H1 (cell line): ENCODE measurements at regions not wholly inside any gene's neighbourhood (a gene's known extent, or its start where the extent isn't known, plus 50 kb on each side); places are given as distances from the start of the nearest gene placed in this dataset.

Source experiments
- CHD2 ChIP-seq: IDR thresholded peaks from 2 replicates; pipeline ENCODE4 v1.6.1; 2012; ENCODE audit warnings: low read length, improper control_type of control experiment
- CREB1 ChIP-seq: IDR thresholded peaks from 2 replicates; pipeline ENCODE4 v1.6.1; 2012; ENCODE audit warnings: inconsistent platforms
- JUN ChIP-seq: IDR thresholded peaks from 2 replicates; pipeline ENCODE4 v1.6.1; 2011; ENCODE audit warnings: low read depth, mild to moderate bottlenecking, improper control_type of control experiment, low read length
- KDM5A ChIP-seq: fragments of 200-600 bp; IDR thresholded peaks from 2 replicates; pipeline ENCODE4 v1.7.1; 2012; ENCODE audit warnings: mild to moderate bottlenecking, low read length, inconsistent platforms, mixed read lengths
- MAFK ChIP-seq: IDR thresholded peaks from 2 replicates; pipeline ENCODE4 v1.6.1; 2012; ENCODE audit warnings: low read depth, mild to moderate bottlenecking, improper control_type of control experiment, low read length
- SAP30 ChIP-seq: fragments of 300-600 bp; sonication (generic); IDR thresholded peaks from 2 replicates; pipeline ENCODE4 v1.7.1; 2012; ENCODE audit warnings: low read length, moderate library complexity, mild to moderate bottlenecking, inconsistent platforms; ENCODE audit not compliant: insufficient read depth, insufficient replicate concordance
- SIN3A ChIP-seq, 2 experiments: IDR thresholded peaks in 1 of 2; conservative IDR thresholded peaks in 1 of 2; 2 replicates each; pipeline ENCODE4 v1.6.1; 2011 to 2012; ENCODE audit warnings: low read length in 2 of 2, improper control_type of control experiment in 1 of 2, low read depth in 1 of 2, mild to moderate bottlenecking in 1 of 2
- SP1 ChIP-seq: IDR thresholded peaks from 2 replicates; pipeline ENCODE4 v1.6.1; 2011; ENCODE audit warnings: low read depth, low read length
- TBP ChIP-seq: IDR thresholded peaks from 2 replicates; pipeline ENCODE4 v1.6.1; 2011; ENCODE audit warnings: low read depth, low read length, improper control_type of control experiment
- USF2 ChIP-seq: IDR thresholded peaks from 2 replicates; pipeline ENCODE4 v1.6.1; 2011; ENCODE audit warnings: low read length, improper control_type of control experiment
- TF ChIP-seq, protein P1 (sequence below): fragments of 300-600 bp; sonication (generic); IDR thresholded peaks from 2 replicates; pipeline ENCODE4 v1.7.1; 2012; ENCODE audit warnings: low read length, moderate library complexity, mild to moderate bottlenecking, inconsistent platforms; ENCODE audit not compliant: insufficient replicate concordance

- TF ChIP-seq, protein P1, sequence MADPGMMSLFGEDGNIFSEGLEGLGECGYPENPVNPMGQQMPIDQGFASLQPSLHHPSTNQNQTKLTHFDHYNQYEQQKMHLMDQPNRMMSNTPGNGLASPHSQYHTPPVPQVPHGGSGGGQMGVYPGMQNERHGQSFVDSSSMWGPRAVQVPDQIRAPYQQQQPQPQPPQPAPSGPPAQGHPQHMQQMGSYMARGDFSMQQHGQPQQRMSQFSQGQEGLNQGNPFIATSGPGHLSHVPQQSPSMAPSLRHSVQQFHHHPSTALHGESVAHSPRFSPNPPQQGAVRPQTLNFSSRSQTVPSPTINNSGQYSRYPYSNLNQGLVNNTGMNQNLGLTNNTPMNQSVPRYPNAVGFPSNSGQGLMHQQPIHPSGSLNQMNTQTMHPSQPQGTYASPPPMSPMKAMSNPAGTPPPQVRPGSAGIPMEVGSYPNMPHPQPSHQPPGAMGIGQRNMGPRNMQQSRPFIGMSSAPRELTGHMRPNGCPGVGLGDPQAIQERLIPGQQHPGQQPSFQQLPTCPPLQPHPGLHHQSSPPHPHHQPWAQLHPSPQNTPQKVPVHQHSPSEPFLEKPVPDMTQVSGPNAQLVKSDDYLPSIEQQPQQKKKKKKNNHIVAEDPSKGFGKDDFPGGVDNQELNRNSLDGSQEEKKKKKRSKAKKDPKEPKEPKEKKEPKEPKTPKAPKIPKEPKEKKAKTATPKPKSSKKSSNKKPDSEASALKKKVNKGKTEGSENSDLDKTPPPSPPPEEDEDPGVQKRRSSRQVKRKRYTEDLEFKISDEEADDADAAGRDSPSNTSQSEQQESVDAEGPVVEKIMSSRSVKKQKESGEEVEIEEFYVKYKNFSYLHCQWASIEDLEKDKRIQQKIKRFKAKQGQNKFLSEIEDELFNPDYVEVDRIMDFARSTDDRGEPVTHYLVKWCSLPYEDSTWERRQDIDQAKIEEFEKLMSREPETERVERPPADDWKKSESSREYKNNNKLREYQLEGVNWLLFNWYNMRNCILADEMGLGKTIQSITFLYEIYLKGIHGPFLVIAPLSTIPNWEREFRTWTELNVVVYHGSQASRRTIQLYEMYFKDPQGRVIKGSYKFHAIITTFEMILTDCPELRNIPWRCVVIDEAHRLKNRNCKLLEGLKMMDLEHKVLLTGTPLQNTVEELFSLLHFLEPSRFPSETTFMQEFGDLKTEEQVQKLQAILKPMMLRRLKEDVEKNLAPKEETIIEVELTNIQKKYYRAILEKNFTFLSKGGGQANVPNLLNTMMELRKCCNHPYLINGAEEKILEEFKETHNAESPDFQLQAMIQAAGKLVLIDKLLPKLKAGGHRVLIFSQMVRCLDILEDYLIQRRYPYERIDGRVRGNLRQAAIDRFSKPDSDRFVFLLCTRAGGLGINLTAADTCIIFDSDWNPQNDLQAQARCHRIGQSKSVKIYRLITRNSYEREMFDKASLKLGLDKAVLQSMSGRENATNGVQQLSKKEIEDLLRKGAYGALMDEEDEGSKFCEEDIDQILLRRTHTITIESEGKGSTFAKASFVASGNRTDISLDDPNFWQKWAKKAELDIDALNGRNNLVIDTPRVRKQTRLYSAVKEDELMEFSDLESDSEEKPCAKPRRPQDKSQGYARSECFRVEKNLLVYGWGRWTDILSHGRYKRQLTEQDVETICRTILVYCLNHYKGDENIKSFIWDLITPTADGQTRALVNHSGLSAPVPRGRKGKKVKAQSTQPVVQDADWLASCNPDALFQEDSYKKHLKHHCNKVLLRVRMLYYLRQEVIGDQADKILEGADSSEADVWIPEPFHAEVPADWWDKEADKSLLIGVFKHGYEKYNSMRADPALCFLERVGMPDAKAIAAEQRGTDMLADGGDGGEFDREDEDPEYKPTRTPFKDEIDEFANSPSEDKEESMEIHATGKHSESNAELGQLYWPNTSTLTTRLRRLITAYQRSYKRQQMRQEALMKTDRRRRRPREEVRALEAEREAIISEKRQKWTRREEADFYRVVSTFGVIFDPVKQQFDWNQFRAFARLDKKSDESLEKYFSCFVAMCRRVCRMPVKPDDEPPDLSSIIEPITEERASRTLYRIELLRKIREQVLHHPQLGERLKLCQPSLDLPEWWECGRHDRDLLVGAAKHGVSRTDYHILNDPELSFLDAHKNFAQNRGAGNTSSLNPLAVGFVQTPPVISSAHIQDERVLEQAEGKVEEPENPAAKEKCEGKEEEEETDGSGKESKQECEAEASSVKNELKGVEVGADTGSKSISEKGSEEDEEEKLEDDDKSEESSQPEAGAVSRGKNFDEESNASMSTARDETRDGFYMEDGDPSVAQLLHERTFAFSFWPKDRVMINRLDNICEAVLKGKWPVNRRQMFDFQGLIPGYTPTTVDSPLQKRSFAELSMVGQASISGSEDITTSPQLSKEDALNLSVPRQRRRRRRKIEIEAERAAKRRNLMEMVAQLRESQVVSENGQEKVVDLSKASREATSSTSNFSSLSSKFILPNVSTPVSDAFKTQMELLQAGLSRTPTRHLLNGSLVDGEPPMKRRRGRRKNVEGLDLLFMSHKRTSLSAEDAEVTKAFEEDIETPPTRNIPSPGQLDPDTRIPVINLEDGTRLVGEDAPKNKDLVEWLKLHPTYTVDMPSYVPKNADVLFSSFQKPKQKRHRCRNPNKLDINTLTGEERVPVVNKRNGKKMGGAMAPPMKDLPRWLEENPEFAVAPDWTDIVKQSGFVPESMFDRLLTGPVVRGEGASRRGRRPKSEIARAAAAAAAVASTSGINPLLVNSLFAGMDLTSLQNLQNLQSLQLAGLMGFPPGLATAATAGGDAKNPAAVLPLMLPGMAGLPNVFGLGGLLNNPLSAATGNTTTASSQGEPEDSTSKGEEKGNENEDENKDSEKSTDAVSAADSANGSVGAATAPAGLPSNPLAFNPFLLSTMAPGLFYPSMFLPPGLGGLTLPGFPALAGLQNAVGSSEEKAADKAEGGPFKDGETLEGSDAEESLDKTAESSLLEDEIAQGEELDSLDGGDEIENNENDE, result no peak
- TF ChIP-seq CREB1, result no peak
- TF ChIP-seq JUN, result no peak
- TF ChIP-seq SAP30, result no peak
- TF ChIP-seq CHD2, result no peak
- no peak for TF ChIP-seq TBP
- TF ChIP-seq MAFK, result no peak
- TF ChIP-seq SIN3A (conservative IDR thresholded peaks at IDR 0.05 in 1 of 2, IDR thresholded peaks at IDR 0.05 in 1 of 2; ENCODE audit: low read depth in 1 of 2, low read length in 2 of 2), result no peak
- TF ChIP-seq KDM5A, result no peak
- no peak for TF ChIP-seq SP1
- TF ChIP-seq USF2, result no peak
Measured at GRCh38 chrX:20374900-20375438, 108.3 kb upstream of the RPS6KA3 start (continued).
